ENCODE measurements at regions not wholly inside any gene's neighbourhood (a gene's known extent, or its start where the extent isn't known, plus 50 kb on each side); places are given as distances from the start of the nearest gene placed in this dataset.
"Not testable (repeated sequence)": the region's sequence is repeated elsewhere in the genome, so short reads cannot be mapped to it uniquely, and the experiment has no call there.

DNA sequence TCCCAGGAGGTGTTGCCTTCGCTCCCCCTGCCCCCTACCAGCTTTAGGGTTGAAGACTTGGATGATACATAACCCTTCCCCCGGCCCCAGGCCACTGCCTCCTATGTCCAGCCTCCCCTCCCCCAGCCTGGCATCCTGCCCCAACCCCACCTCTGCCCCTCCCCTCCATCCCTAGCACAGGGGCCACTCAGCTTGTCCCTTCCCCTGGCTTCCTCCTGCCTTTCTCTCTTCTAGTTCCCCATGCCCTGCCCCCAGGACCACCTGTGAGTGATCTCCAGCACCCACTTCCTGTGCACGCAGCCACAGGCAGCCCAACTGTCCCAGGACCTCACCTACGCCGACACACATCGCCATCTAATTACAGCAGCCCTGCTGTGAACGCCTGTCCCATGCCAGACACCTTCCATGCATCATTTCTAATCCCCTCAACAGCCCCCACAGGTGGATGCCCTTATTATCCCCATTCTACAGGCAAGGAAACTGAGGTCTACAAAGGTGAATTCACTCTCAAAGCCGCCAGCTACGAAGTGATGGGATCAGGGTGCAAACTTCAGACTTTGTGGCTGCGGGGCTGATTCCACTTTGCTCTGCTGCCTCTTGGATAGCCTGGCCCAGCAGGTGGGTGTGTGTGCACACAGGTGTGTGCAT, 82.4 kb upstream of the CHST15 start:
- no peak for DNase-seq
- peaks cover 12% of the 10 kb centered on the region for H3K4me1 Mint-ChIP-seq (ENCODE audit: low read depth)
- H3K27me3 Mint-ChIP-seq = peaks cover 8% of the 10 kb centered on the region
- H3K4me3 Mint-ChIP-seq = no peak overlapping the region
- H3K27ac Mint-ChIP-seq = no peak overlapping the region
- no peaks in the 10 kb centered on the region for H3K36me3 Mint-ChIP-seq (ENCODE audit: low read depth)
- H3K9me3 Mint-ChIP-seq = no peaks in the 10 kb centered on the region

DNA sequence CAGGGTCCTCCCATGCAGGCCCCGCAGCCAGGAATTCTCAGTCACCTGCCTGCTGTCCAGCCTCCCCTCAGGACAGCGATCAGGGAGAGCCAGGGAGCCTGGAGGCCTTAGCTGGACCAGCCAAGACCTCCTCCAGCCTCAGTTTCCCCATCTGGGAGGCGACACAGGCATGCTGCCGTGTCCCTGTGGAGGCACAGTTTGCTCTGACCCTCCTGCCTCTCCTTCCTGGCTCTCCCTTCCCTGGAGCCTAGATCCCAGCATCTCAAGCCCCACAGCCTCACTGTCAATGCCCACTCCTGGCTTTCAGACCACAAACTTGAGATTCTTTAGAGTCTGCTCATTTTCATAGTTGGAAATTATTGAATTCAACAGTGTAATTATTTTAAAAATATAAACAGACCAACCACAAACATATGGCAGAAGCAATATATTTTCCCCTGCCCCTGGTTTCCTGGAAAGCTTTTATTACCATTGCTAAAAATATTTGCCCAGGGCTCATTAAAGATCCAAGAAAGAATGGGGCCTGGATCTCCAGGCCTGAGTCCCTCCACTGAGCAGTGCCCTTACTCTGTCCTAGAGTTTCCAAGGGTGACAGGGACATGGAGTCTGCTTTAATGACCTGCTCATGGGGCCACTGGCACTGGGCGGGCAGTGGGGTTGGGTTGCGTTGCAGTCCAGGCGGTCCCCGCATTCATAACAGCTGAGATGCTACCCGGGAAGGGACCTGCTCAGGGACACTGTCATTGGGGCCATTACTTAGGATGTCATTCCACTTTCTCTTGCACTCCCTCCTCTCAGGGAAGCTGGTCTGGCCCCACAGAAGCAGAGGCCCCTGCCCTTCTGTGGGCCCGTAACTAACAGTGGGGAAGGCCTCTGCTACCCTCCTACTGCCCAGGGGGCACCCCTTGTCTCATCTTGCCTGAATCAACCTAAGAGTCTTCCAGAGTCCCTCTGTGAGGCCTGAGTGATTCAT, 81.6 kb upstream of the CHST15 start:
- H3K27me3 Mint-ChIP-seq = peaks cover 8% of the 10 kb centered on the region
- no peak for DNase-seq
- H3K4me1 Mint-ChIP-seq (ENCODE audit: low read depth) = peaks cover 5% of the 10 kb centered on the region
- no peaks in the 10 kb centered on the region for H3K36me3 Mint-ChIP-seq (ENCODE audit: low read depth)
- H3K9me3 Mint-ChIP-seq = no peaks in the 10 kb centered on the region
- H3K27ac Mint-ChIP-seq = no peak overlapping the region
- H3K4me3 Mint-ChIP-seq = no peak overlapping the region

DNA sequence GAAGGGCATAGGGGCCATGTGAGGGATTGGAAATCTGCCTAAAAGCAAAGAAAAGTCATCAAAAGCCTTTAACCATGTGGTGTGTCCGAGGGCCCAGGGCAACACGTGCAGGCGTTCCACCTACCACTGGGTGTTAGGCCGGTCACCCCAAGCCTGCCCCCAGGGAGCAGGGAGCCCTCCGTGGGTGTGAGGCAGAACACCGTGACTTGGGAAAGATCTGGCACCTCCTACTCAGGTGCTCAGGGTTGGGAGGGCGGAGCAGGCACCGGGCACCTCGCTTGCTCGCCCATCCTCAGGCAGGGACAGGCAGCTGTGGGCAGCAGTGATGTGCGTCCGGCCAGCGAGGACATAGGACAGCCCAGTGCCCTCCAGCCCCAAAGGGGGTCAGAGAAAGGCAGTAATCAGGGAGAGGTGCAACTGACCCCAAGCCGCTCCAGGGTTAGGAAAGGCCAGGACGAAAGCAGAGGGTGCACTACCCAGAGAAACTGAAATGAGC, 80.7 kb upstream of the CHST15 start:
- H3K36me3 Mint-ChIP-seq (ENCODE audit: low read depth) = no peaks in the 10 kb centered on the region
- peaks cover 8% of the 10 kb centered on the region for H3K27me3 Mint-ChIP-seq
- no peak overlapping the region for H3K4me3 Mint-ChIP-seq
- DNase-seq = peak; percentile 17
- H3K27ac Mint-ChIP-seq = no peak overlapping the region
- H3K9me3 Mint-ChIP-seq = no peaks in the 10 kb centered on the region
- H3K4me1 Mint-ChIP-seq (ENCODE audit: low read depth) = peaks cover 5% of the 10 kb centered on the region

DNA sequence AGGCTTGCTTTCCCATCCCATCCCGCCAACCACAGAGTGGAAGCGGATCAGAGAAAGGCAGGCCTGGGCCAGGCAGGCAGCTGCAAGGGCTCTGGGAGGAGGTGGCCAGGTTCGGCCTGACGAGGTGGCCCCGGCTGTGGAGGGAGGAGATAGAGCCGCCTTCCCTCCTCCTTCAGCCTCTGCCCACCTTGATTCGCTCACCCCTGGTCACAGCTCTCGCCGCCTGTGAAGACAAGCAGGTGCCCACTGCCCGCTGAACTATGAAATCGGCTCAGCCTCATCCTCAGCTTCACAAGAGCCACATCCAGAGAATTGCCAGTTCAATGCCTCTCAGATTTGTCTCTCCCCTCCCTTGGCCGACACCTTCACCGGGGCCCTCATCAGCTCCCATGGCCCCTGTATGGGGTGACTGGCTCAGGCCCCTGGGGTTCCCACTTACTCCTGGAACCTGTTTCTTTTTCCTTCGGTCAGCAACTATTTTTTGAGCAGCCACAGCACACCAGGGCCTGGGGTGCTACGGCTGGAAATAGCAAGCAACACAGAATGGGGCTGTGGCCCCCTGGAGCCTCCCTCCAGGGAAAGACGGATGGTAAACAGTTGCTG, 80.0 kb upstream of the CHST15 start:
- no peak for DNase-seq
- peaks cover 8% of the 10 kb centered on the region for H3K27me3 Mint-ChIP-seq
- no peaks in the 10 kb centered on the region for H3K36me3 Mint-ChIP-seq (ENCODE audit: low read depth)
- no peak overlapping the region for H3K4me3 Mint-ChIP-seq
- H3K27ac Mint-ChIP-seq = no peak overlapping the region
- no peaks in the 10 kb centered on the region for H3K9me3 Mint-ChIP-seq
- peaks cover 5% of the 10 kb centered on the region for H3K4me1 Mint-ChIP-seq (ENCODE audit: low read depth)

DNA sequence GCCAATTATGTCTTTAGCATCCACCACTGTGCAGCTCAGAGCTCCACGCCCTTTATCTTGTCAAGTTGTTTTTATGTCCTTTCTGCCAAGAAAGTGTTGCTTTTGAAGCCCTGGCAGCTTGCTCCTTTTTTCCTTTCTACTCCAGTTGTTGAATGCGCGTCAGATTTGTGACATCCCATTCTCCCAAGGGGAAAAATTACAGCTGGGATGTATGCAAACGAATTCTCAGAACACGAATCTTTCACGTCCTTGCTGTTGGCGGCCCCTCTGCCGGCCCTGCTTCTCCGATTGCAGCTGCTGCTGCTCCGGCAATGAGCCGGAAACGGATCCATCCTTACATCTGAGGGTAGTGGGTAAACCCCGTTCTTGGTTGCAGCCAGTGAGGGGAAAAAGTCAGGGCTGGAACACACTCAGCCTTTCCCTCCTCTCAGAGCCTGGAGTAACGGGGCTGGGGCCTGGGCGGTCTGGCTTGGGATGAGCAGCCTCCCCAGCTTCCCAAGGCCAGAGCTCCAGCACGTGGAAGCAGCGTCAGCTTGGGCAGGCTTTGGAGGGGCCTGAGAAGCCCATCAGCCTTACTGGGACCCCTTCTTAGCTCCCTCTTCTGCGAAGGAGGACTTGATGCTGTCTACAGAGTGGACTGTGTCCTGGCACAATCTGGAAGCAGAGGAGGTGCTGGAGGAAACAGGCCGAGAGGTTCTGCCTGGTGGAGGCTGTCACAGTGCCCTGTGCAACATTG, 79.0 kb upstream of the CHST15 start:
- no peak overlapping the region for H3K4me3 Mint-ChIP-seq
- H3K9me3 Mint-ChIP-seq = no peaks in the 10 kb centered on the region
- peaks cover 8% of the 10 kb centered on the region for H3K27me3 Mint-ChIP-seq
- H3K27ac Mint-ChIP-seq = no peak overlapping the region
- peaks cover 5% of the 10 kb centered on the region for H3K4me1 Mint-ChIP-seq (ENCODE audit: low read depth)
- H3K36me3 Mint-ChIP-seq (ENCODE audit: low read depth) = no peaks in the 10 kb centered on the region
- DNase-seq = no peak

DNA sequence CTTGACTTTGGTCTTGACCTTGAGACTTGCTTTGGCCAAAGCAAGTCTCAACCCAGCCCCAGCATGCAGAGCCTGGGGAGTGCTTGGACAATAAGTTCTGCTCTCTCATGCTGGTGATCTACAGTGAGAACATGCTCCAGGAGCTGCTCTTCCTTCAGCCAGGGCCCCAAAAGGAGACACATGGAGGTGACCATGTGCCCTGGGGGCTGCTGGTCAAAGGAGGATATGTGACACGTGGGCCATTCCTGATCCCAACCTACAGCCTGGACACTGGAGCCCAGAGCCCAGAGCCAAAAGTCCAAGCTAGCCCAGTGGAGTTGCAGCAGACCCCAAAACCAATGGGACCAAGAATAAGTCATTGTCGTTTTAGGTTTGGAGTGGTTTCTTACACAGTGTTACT, 78.2 kb upstream of the CHST15 start:
- Mint-ChIP-seq H3K4me3 (no peak overlapping the region), H3K9me3 (no peaks in the 10 kb centered on the region), H3K27me3 (peaks cover 3% of the 10 kb centered on the region), H3K27ac (no peak overlapping the region), H3K36me3 (ENCODE audit: low read depth) (no peaks in the 10 kb centered on the region), H3K4me1 (ENCODE audit: low read depth) (peaks cover 5% of the 10 kb centered on the region)
- no peak for DNase-seq

DNA sequence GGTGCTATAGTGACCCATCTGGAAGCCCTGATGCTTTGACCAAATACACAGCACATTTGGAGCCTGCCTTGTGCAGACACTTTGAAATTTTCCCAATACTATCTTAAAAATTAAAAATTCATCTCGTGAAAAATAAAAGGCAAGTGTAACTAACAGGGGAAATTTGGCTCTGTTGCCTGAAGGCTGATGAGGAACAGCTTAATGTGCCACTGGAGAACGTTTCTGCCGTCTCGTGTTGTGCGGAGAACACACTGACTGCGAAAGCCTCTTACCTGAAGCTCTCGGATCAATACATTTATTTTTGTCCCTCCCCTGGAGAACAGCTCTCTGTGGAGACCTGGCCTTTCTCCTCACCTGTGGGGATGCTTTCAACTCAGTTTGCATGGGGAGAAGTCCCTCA, 77.2 kb upstream of the CHST15 start:
- no peak for DNase-seq
- no peak overlapping the region for H3K4me3 Mint-ChIP-seq
- H3K4me1 Mint-ChIP-seq (ENCODE audit: low read depth) = no peaks in the 10 kb centered on the region
- H3K9me3 Mint-ChIP-seq = no peaks in the 10 kb centered on the region
- no peak overlapping the region for H3K27ac Mint-ChIP-seq
- peaks cover 2% of the 10 kb centered on the region for H3K27me3 Mint-ChIP-seq
- H3K36me3 Mint-ChIP-seq (ENCODE audit: low read depth) = no peaks in the 10 kb centered on the region

DNA sequence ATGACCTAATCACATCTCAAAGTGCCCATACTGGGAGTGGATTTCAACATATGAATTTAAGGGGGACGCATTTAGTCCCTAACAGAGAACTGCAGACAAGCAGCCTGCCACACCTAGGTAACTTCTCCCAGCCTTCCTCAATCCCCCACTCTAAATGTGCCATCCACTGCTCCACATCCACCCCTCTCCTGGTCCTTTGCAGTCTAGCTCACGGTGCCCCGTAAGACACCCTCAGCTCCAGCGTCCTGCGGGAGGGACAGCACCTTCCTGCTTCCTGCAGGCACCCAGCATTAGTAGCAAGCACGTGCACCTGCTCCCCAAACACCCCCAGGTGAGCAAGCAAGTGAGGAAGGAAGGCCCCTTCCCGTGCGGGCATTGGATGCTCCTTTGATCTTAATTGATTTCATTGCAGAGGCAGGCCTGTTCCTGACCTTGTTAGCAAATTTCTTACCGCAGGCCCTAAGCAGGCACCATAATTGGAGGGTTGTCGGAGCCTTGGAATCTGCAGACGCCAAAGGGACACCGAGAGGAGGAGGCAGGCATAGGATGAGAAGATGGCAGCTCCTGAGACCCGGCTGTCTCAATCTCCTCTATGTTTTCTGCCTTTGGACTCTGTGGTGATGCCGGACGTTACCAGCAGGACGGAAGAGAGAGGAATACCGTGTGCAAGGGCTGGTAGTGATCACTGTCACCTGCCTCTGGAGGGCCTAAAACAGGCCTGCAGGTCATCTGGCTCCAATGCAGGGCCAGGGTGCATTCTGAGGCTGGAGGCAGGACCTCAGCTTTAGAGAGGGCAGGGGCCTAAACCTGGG, 75.8 kb upstream of the CHST15 start:
- Mint-ChIP-seq H3K27me3 (peaks cover 2% of the 10 kb centered on the region), H3K27ac (no peak overlapping the region), H3K4me3 (no peak overlapping the region), H3K9me3 (no peaks in the 10 kb centered on the region), H3K36me3 (ENCODE audit: low read depth) (no peaks in the 10 kb centered on the region), H3K4me1 (ENCODE audit: low read depth) (no peaks in the 10 kb centered on the region)
- peak; percentile 17 for DNase-seq

DNA sequence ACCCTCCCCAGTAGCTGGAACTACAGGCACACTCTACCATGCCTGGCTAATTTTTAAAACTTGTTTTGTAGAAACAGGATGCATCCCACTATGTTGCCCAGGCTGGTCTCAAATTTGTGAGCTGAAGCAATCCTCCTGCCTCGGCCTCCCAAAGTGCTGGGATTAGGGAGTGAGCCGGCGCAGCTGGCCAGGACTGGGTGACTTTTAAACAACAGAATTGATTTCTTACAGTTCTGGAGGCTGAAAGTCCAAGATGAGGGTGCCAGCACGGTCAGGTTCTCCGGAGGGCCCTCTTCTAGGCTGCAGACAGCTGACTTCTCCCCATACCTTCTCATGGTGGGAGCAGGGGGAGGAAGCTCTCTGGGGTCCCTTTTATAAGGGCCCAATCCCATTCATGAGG, 75.2 kb upstream of the CHST15 start:
- Mint-ChIP-seq H3K9me3 (no peaks in the 10 kb centered on the region), H3K27ac (no peak overlapping the region), H3K36me3 (ENCODE audit: low read depth) (no peaks in the 10 kb centered on the region), H3K27me3 (peaks cover 2% of the 10 kb centered on the region), H3K4me3 (no peak overlapping the region), H3K4me1 (ENCODE audit: low read depth) (no peaks in the 10 kb centered on the region)
- DNase-seq = peak; percentile 2

DNA sequence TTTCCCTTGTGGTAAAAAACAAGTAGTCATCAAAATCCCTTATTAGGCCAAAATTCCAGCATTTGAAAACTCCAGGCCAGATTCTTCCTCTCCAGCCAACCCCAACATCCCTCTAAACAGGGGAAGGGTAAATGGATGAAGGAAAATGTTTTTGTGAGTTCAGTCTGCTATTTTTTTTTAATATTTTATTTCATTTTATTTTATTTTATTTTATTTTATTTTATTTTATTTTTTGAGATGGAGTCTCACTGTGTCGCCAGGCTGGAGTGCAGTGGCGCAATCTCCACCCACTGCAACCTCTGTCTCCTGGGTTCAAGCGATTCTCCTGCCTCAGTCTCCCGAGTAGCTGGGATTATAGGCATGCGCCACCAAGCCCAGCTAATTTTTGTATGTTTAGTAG, 74.5 kb upstream of the CHST15 start:
- H3K27me3 Mint-ChIP-seq; H3K9me3 Mint-ChIP-seq; H3K4me3 Mint-ChIP-seq; DNase-seq; H3K4me1 Mint-ChIP-seq (ENCODE audit: low read depth); H3K27ac Mint-ChIP-seq; H3K36me3 Mint-ChIP-seq (ENCODE audit: low read depth): not testable (repeated sequence)

DNA sequence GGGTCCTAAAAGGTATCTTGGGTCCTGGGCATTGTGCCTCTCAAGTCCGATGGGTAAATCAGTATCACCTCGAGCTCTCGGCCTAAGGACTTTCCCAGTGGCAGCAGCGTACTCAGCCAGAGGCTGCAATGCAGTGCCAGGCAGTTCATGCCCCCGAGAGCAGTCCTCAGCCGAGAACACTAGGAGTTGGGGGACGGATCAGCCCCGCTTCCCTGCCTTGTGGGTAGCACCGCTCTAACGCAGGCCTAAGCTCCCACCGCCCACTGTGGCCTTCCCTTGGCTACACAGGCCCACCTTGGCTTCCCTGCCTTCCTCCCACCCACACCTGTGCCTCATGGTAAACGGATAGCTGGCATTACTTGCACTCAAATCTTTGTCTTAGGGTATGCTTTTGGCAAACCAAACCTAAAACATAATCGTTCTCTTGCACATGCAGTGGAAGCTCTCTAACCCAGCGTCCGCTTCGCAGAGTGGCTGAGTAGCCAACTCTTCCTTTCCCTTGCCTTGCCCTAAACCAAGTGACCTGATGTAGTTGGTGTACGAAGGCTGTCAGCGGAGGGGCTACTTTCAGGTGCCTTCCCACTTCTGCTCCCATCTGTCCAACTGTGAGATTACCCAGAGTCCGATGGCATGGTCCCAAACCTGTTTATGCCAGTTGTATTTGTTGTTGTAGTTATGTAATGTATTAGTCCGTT, 73.2 kb upstream of the CHST15 start:
- Mint-ChIP-seq H3K27ac (no peak overlapping the region), H3K4me1 (ENCODE audit: low read depth) (no peaks in the 10 kb centered on the region), H3K4me3 (no peak overlapping the region), H3K36me3 (ENCODE audit: low read depth) (no peaks in the 10 kb centered on the region), H3K9me3 (no peaks in the 10 kb centered on the region), H3K27me3 (peaks cover 11% of the 10 kb centered on the region)
- DNase-seq = no peak

DNA sequence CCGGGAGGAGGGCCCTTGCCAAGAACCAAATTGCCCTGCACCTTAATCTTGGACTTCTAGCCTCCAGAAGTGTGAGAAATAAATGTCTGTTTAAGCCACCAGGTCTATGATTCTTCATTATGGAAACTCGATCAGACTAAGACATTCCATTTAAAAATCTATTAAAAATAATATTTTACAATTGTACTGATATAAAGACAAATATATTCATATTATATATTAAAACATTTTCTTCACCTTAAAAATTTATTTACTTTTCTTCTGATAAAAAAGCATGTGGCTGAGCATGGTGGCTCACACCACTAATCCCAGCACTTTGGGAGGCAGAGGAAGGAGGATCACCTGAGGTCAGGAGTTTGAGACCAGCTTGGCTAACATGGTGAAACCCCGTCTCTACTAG, 72.4 kb upstream of the CHST15 start:
- no peaks in the 10 kb centered on the region for H3K36me3 Mint-ChIP-seq (ENCODE audit: low read depth)
- DNase-seq = no peak
- peaks cover 14% of the 10 kb centered on the region for H3K27me3 Mint-ChIP-seq
- no peaks in the 10 kb centered on the region for H3K9me3 Mint-ChIP-seq
- no peak overlapping the region for H3K4me3 Mint-ChIP-seq
- H3K27ac Mint-ChIP-seq = no peak overlapping the region
- no peaks in the 10 kb centered on the region for H3K4me1 Mint-ChIP-seq (ENCODE audit: low read depth)

DNA sequence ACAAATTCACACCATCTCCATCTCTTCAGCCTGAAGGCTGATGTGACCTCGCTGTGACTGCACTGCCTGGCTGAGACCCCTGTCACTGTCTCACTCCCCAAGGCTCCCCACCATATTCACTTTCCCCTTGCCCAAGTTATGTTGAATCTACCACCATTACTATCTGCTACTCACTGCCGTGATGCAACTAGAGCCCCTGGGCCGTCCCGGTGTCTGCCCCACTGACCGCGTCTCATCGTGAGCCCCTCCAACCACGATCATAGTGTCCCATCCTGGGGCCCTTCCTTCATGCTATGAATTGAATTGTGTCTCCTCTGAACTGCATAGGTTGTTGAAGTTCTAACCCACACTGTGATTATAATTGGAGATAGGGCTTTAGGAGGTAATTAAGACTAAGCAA, 71.9 kb upstream of the CHST15 start:
- Mint-ChIP-seq H3K27me3 (peaks cover 15% of the 10 kb centered on the region), H3K9me3 (no peaks in the 10 kb centered on the region), H3K4me3 (no peak overlapping the region), H3K27ac (no peak overlapping the region), H3K4me1 (ENCODE audit: low read depth) (no peaks in the 10 kb centered on the region), H3K36me3 (ENCODE audit: low read depth) (no peaks in the 10 kb centered on the region)
- DNase-seq = no peak

Data from activated T-cell treated with anti-CD3 and anti-CD28 coated beads, Interleukin-2, amount 50 U/mL, for 24 hours (primary cell).